Stimulated activated CD4-positive, alpha-beta T cell treated with anti-CD3 and anti-CD28 coated beads, Interleukin-2, amount 100 ng/mL, for 4 hours (primary cell): ENCODE measurements at regions not wholly inside any gene's neighbourhood (a gene's known extent, or its start where the extent isn't known, plus 50 kb on each side); places are given as distances from the start of the nearest gene placed in this dataset.

Source experiments
- DNase-seq: peaks from one replicate; pipeline ENCODE4 v3.0.0-alpha.2; 2020; ENCODE audit warnings: low read depth

- DNase-seq = no peak
Observed at GRCh38 chr4:23166919-23167318, 474.2 kb downstream of the GBA3 start.

DNA sequence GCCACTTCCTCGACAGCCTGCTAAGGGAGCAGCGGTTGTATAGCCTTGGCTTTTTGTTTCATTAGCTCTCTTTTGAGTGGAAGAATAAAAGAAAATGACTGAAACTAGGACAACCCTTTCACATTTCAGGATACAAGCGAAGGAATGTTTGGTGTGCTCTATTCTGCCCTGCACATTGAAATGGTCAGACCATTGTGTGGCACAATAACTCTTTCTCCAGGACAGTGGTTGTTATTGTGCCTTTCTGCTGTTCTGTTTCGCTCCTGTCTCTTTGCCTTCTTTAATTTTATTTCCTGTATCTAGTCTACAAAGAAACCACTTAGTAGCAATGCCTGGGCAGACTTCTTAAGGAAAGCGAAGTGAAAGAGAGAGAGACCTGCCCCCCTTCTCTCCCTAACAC is 473.7 kb downstream of the GBA3 start:
- DNase-seq = no peak

DNA sequence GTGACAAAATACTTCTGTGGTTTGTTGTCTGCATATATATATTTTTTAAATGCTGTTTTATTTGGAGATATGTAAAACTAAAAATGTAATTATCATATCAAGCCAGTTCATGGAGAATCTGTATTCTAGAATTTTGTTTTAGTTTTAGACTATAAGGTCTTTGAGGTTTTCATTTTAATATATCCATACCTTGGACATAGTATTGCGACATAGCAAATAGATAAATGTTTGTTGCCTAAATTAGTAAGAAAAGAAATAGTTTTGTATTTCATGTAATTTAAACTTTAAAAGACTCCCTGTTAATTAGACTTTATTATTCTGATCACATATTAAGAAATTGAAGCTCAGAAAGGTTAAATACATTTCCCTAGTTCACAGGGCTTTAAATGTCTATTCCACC is 472.9 kb downstream of the GBA3 start:
- DNase-seq = no peak

- DNase-seq = no peak
Observed at GRCh38 chr4:23163647-23164436, 471.1 kb downstream of the GBA3 start.

DNA sequence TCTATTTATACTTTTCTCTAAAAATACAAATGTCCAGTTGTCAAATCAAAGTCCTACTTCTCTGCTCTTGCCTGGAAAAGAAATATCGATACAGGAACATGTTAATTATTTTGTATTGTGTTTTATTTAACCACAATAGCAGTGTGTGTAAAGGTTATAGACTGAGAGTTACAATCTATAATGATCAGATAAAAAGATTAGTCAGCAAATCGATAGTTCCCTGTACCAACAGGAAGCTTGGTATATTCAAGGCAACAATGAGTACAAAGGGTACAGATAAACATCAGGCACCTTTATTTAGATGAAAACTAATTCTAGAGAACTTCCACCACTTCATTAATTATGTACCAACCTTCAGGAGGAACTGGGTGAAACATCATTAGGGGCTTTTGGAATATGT is 469.5 kb downstream of the GBA3 start:
- no peak for DNase-seq

DNA sequence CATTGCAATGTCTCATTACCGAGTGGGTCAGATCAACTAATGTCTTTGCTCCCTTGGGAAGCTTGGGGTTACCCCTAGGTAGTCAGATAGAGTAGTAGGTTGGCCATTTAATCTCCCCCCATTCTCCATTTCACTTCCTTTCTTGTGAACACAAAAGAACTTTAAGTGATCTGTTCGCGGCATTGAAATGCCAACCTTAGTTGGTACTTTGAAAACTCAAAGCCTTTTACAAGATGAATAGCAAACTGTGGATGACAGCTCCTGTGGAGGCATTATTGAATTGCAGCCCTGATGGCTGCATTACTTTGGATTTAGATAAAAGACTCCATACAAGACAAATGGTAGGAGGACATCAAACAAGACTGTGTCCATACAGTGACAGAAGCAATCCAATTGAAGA is 469.1 kb downstream of the GBA3 start:
- no peak for DNase-seq

DNA sequence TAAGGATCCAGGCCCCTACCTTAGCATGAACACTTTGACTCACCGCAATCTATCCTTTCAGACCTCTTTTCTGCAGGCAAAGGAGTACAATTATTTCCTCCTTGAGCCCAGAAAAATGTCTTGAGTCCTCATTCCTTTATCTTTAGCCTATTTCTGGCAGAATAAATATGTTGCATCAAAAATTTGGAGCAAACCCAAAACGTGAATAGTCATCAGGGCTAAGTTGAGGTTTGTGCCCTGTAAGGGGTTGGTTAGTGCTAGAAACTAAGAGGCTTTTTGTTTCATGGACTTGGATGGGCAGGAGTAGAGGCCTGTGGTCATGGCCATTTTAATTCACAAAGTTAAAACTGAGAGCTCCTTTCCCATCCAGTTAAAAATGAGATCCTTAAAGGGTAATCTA is 460.3 kb downstream of the GBA3 start:
- no peak for DNase-seq

DNA sequence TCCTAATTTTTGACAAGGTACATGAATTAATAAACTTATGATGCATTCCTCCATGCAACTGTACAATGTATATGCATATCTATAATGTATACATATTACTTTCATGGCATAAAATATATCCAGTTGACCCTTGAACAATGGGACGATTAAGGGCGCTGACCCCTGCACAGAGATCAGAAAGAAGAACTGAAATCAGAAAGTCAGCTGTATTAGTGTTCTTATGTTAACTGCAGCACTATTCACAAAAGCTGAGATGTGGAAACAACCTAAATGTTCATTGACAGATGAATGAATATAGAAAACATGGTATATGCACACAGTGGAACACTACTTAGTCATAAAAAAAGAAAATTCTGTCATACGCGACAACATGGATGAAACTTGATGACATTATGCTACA is 457.1 kb downstream of the GBA3 start:
- no peak for DNase-seq

DNA sequence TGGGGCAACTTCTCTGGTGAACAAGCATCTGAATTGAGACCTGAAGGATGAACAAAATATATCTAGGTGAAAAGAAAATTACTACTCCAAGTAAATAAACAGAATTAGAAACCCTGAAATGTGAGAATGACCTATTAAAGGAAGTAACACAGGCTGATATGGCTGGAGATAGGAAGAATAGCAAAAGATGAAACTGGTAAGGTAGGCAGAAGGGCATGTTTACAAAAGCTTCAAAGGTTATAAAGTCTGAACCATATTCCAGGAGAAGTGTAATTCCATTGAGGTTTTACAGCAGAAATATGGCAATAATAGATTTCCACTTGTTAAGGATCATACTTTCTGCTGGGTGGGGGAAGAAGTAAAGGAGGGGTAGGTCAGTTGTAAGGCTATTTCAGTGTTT is 452.0 kb downstream of the GBA3 start:
- DNase-seq = no peak

DNA sequence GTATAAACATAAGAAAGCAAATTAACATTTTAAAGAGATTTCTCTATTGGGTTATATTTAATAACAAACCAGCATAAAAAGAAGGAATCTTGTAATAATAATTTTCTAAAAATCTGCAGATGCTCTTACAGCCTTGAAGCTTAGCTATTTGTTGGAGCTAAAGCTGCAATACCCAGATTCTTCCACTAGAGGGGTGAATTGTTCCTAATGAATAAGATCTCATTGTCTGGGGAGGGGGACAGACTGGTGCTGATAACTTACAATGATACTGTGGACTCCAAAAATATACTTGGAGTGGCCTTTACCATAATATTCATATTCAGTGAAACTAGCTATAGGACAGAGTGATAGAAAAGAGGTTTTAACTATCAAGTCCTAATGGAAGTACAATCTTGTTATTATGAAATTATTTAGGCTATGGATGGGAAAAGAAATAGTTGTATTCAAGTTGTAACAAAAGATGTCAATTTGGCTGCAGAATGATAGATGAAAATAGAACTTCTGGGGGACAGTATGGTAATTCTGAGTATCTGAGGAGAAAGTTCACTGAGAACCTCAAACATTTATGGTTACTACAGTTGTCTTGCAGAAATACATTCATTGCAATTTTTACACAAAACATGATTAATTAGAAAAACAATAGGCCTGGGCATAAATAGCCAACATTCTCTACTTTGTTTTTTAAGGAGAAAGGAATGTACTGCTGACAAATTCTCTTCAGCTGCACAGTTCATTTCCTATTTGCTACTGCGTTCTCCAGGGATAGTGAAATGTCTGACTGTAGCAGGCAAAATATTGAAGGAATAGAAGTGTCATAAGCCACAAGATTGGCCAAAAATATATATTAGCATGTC is 443.3 kb downstream of the GBA3 start:
- no peak for DNase-seq

- DNase-seq = no peak
Observed at GRCh38 chr4:23134331-23134730, 441.6 kb downstream of the GBA3 start.

DNA sequence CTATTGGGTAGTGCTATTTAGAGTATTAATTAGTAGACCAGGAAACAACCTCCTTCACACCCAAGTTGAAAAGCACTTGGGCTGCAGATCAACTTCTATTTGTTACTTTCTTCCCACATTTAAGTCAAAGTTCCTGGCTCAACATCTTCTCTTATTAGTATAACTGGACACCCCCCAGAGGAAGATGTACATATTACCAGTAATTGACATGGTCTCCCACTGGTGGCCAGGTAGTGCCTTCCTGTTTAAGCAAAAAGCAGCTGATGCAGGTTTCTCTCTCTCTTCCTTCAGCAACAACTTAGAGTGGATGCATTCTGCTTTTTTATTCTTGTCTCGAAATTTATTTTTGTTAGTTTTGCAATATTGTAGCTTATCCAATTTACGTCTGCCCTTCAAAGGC is 438.1 kb downstream of the GBA3 start:
- DNase-seq = no peak

DNA sequence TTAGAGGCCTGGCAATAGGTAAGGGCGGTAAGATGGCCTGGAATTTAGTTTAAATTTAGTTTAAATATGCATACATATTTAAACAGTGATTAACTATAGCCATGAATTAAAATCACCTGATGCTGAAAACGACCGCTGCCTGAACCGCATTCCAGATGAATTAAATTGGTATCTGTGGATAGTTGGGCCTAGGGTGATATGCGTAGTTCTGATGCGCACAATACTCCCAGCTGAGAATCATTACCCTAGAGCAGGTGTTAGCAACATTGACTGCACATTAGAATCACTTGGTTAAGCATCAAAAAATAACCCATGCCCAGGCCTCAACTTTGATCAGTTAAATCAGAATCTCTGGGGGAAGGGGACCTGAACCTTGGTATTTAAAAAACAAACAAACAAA is 432.4 kb downstream of the GBA3 start:
- DNase-seq = no peak

- DNase-seq = no peak
Observed at GRCh38 chr4:23122666-23123400, 430.1 kb downstream of the GBA3 start.

- DNase-seq = no peak
Observed at GRCh38 chr4:23120374-23120773, 427.6 kb downstream of the GBA3 start.

- DNase-seq = no peak
Observed at GRCh38 chr4:23117826-23118225, 425.1 kb downstream of the GBA3 start.

DNA sequence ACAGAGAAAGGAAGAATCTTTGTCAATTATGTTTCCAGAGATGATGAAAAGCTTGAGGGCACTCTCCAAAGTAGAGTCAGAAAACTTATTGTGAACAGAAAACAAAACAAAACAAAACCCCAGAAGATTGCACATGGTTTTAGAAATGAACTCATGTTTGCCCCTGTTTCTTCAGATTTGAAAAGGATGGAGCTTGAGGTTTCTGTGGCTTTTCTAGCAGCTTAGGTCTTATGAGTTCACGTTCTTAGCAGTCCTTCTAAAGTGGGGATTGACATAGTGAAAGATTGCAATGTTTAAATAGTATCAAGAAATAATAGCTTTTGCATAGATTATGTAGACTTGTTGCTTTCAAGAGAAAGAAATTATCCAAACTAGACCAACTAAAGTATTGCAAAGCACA is 421.8 kb downstream of the GBA3 start:
- no peak for DNase-seq

DNA sequence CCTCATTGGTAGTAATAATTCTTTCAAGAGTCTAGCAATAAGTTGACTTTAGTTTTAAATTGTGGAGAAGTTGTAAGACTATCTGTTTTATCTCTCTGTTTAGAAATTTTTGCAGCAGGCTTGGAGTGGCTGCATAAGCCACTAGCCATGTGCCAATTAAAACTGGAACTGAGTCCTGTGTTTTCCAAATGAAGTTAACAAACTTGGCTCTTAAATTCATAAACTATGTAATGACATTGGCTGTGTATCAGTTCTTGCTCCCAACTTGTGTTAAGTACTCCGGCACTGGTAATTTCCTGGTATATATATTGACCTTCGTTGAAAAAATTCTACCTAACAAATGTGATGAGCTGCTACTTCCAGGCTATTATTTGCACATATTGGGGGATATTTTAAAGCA is 420.4 kb downstream of the GBA3 start:
- DNase-seq = no peak

- DNase-seq = no peak
Observed at GRCh38 chr4:23106516-23106915, 413.8 kb downstream of the GBA3 start.

DNA sequence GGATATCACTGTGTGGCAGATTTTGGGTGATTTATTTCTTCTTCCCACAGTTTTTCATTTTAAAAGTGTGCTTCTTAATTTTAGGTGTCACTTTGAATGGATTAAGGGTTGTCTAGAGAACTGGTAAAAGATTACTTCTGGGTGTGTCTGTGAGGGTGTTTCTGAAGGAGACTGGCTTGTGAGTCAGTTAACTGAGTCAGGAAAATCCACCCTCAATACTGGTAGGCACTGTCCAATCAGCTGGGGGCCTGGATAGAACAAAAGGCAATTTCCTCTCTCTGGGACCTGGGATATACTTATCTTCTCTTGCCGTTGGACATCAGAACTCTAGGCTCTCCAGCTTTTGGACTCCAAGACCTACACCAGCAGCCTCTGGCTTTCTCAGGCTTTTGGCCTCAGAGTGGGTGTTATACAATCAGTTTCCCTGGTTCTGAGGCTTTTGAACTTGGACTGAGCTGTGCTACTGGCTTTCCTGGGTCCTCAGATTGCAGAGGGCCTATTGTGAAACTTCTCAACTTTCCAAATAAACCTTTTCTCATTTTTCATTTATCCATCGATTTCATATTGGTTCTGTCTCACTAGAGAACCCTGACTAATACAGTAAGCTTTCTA is 413.1 kb downstream of the GBA3 start:
- DNase-seq = no peak

DNA sequence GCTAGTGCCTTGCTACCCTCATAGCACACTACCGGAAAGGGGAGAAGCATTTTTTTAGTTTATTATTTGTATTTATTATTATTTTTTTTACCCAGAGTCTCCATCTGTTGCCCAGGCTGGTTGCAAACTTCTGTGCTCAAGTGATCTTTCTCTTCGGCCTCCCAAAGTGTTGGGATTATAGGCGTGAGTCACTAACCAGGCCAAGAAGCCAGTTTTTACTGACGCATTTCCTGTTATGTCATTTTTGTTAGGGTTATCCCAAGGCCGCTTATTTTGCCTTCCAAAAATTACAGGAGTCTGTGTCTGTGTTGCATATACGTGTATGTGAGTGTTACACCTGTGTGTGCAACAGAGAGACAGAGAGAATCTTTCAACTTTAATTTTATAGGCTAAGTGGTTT is 404.5 kb downstream of the GBA3 start:
- DNase-seq = no peak

GRCh38 chr4:23091711-23092110 is 399.0 kb downstream of the GBA3 start:
- DNase-seq = no peak

GRCh38 chr4:23085249-23085568 is 392.5 kb downstream of the GBA3 start:
- DNase-seq = no peak
